ENCODE measurements at regions not wholly inside any gene's neighbourhood (a gene's known extent, or its start where the extent isn't known, plus 50 kb on each side); places are given as distances from the start of the nearest gene placed in this dataset.

- Histone ChIP-seq H3K9me2 (ENCODE audit: insufficient read depth, low read length) (no peaks in the 10 kb centered on the region), H3K27ac (ENCODE audit: low read depth, low read length, poor library complexity, severe bottlenecking) (no peak overlapping the region), H4K20me1 (ENCODE audit: insufficient read depth, low read length) (no peaks in the 10 kb centered on the region), H3K4me2 (ENCODE audit: low read length) (no peak overlapping the region), H3K36me3 (ENCODE audit: insufficient read depth, low read length) (no peaks in the 10 kb centered on the region), H3K4me1 (ENCODE audit: insufficient read depth, low read length, poor library complexity, severe bottlenecking) (no peaks in the 10 kb centered on the region), H2AFZ (ENCODE audit: low read length) (no peak overlapping the region), H3K79me2 (ENCODE audit: insufficient read depth, low read depth, low read length) (no peaks in the 10 kb centered on the region), H3K9me3 (ENCODE audit: low read length) (no peaks in the 10 kb centered on the region), H3K4me3 (ENCODE audit: low read depth, low read length, poor library complexity, severe bottlenecking) (no peak overlapping the region)
- BruUV-seq (replicated peaks) = no TSS peak
- intact Hi-C loops (cut with micrococcal nuclease; ENCODE audit: unreplicated experiment) = no loop called here
- CTCF ChIA-PET (ENCODE audit: unreplicated experiment) = no interaction called here
- POLR2A ChIA-PET = no interaction called here
- DNase-seq (ENCODE audit: low spot score) = no peak
- no peak for TF ChIP-seq EZH2phosphoT487 (IDR thresholded peaks at IDR 0.05; ENCODE audit: borderline replicate concordance, low read depth, low read length)
- TF ChIP-seq CTCF (conservative IDR thresholded peaks at IDR 0.05; ENCODE audit: low read length) = no peak
Measured at GRCh38 chr20:52078289-52078688, 113.3 kb downstream of the ZFP64 start.

GRCh38 chr20:52076164-52076563 is 115.4 kb downstream of the ZFP64 start:
- Histone ChIP-seq H3K36me3 (ENCODE audit: insufficient read depth, low read length) (no peaks in the 10 kb centered on the region), H2AFZ (ENCODE audit: low read length) (no peak overlapping the region), H3K4me2 (ENCODE audit: low read length) (no peak overlapping the region), H3K4me3 (ENCODE audit: low read depth, low read length, poor library complexity, severe bottlenecking) (no peak overlapping the region), H3K4me1 (ENCODE audit: insufficient read depth, low read length, poor library complexity, severe bottlenecking) (no peaks in the 10 kb centered on the region), H3K79me2 (ENCODE audit: insufficient read depth, low read depth, low read length) (no peaks in the 10 kb centered on the region), H3K27ac (ENCODE audit: low read depth, low read length, poor library complexity, severe bottlenecking) (no peak overlapping the region), H3K9me2 (ENCODE audit: insufficient read depth, low read length) (no peaks in the 10 kb centered on the region), H4K20me1 (ENCODE audit: insufficient read depth, low read length) (no peaks in the 10 kb centered on the region), H3K9me3 (ENCODE audit: low read length) (no peaks in the 10 kb centered on the region)
- no TSS peak for BruUV-seq (replicated peaks)
- no peak for TF ChIP-seq CTCF (conservative IDR thresholded peaks at IDR 0.05; ENCODE audit: low read length)
- no peak for TF ChIP-seq EZH2phosphoT487 (IDR thresholded peaks at IDR 0.05; ENCODE audit: borderline replicate concordance, low read depth, low read length)
- POLR2A ChIA-PET = interaction anchor here (0.7 kb wide), 1 partner anchor 29 kb away, joined by 5 read pairs; no protein-coding TSS in a partner anchor
- no peak for DNase-seq (ENCODE audit: low spot score)
- CTCF ChIA-PET (ENCODE audit: unreplicated experiment) = no interaction called here
- intact Hi-C loops (cut with micrococcal nuclease; ENCODE audit: unreplicated experiment) = no loop called here

- Histone ChIP-seq H3K4me3 (ENCODE audit: low read depth, low read length, poor library complexity, severe bottlenecking) (no peak overlapping the region), H3K4me2 (ENCODE audit: low read length) (no peak overlapping the region), H3K9me2 (ENCODE audit: insufficient read depth, low read length) (no peaks in the 10 kb centered on the region), H3K79me2 (ENCODE audit: insufficient read depth, low read depth, low read length) (no peaks in the 10 kb centered on the region), H2AFZ (ENCODE audit: low read length) (no peak overlapping the region), H3K36me3 (ENCODE audit: insufficient read depth, low read length) (no peaks in the 10 kb centered on the region), H4K20me1 (ENCODE audit: insufficient read depth, low read length) (no peaks in the 10 kb centered on the region), H3K27ac (ENCODE audit: low read depth, low read length, poor library complexity, severe bottlenecking) (no peak overlapping the region), H3K9me3 (ENCODE audit: low read length) (no peaks in the 10 kb centered on the region), H3K4me1 (ENCODE audit: insufficient read depth, low read length, poor library complexity, severe bottlenecking) (no peaks in the 10 kb centered on the region)
- intact Hi-C loops (cut with micrococcal nuclease; ENCODE audit: unreplicated experiment) = no loop called here
- no TSS peak for BruUV-seq (replicated peaks)
- ChIA-PET CTCF (ENCODE audit: unreplicated experiment) (interaction anchor here (0.5 kb wide), 1 partner anchor 553 kb away, joined by 3 read pairs; no protein-coding TSS in a partner anchor), POLR2A (no interaction called here)
- no peak for DNase-seq (ENCODE audit: low spot score)
- no peak for TF ChIP-seq EZH2phosphoT487 (IDR thresholded peaks at IDR 0.05; ENCODE audit: borderline replicate concordance, low read depth, low read length)
- no peak for TF ChIP-seq CTCF (conservative IDR thresholded peaks at IDR 0.05; ENCODE audit: low read length)
Measured at GRCh38 chr20:52075400-52075799, 116.2 kb downstream of the ZFP64 start.
